ENCODE measurements at regions not wholly inside any gene's neighbourhood (a gene's known extent, or its start where the extent isn't known, plus 50 kb on each side); places are given as distances from the start of the nearest gene placed in this dataset.

DNA sequence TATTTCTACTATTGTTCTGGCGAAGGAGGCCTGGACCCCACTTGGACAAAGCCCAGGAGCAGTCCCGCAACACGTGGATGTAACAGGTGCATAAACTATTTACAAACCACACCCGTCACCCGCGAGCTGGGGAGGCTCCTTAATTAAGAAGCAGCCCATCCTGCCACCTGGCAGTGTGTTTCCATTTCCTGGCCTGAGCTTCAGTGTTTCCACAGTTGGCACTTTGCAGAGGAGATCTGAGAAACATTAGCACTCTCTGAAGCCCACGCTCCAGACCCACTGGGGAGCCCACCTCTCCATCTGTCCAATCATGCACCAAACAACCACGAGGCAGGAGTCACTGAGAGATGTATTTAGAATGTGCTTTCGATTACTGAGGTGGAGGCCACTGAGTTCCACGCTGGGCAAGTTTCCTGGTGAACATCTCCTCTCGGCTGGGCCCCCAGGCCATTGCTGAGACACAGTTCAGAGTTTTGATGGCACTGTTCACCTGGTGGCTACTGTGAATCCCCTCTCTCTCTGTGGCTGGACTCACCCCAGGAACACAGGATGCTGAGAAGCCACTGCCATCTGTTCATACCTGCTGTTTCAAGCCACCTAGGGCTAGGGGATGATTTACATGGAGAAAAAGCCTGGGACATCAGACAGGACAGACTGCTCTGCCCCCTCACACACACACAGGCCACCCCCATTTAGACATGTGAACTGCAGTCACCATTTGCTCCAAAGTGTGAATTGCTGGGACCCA, 129.1 kb downstream of the AIPL1 start:
- TF ChIP-seq MAZ (IDR thresholded peaks at IDR 0.05; ENCODE audit: borderline replicate concordance, low read depth, low read length): no peak
- TF ChIP-seq, protein P1, sequence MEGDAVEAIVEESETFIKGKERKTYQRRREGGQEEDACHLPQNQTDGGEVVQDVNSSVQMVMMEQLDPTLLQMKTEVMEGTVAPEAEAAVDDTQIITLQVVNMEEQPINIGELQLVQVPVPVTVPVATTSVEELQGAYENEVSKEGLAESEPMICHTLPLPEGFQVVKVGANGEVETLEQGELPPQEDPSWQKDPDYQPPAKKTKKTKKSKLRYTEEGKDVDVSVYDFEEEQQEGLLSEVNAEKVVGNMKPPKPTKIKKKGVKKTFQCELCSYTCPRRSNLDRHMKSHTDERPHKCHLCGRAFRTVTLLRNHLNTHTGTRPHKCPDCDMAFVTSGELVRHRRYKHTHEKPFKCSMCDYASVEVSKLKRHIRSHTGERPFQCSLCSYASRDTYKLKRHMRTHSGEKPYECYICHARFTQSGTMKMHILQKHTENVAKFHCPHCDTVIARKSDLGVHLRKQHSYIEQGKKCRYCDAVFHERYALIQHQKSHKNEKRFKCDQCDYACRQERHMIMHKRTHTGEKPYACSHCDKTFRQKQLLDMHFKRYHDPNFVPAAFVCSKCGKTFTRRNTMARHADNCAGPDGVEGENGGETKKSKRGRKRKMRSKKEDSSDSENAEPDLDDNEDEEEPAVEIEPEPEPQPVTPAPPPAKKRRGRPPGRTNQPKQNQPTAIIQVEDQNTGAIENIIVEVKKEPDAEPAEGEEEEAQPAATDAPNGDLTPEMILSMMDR (conservative IDR thresholded peaks at IDR 0.05; ENCODE audit: low read depth, low read length): no peak
- no peak for TF ChIP-seq POLR2A (IDR thresholded peaks at IDR 0.05; ENCODE audit: low read depth, low read length)
- TF ChIP-seq CEBPB (IDR thresholded peaks at IDR 0.05; ENCODE audit: low read depth, low read length): no peak
- no peak for TF ChIP-seq BHLHE40 (IDR thresholded peaks at IDR 0.05; ENCODE audit: low read depth, low read length)
- TF ChIP-seq FOS (IDR thresholded peaks at IDR 0.05; ENCODE audit: low read depth, low read length): no peak
- TF ChIP-seq RAD21 (IDR thresholded peaks at IDR 0.05; ENCODE audit: low read length): no peak
- no peak for TF ChIP-seq USF2 (IDR thresholded peaks at IDR 0.05; ENCODE audit: low read depth, low read length)
- TF ChIP-seq RFX5 (IDR thresholded peaks at IDR 0.05; ENCODE audit: low read depth, low read length): no peak
- TF ChIP-seq MXI1 (IDR thresholded peaks at IDR 0.05; ENCODE audit: borderline replicate concordance, low read depth, low read length): no peak

Measured in IMR-90 (cell line).